Osteocyte (in vitro differentiated cells): ENCODE measurements at regions not wholly inside any gene's neighbourhood (a gene's known extent, or its start where the extent isn't known, plus 50 kb on each side); places are given as distances from the start of the nearest gene placed in this dataset.

ENCODE experiments used
- DNase-seq: peaks from one replicate; pipeline ENCODE4 v3.0.0; 2021; ENCODE audit warnings: mixed read lengths; ENCODE audit not compliant: unreplicated experiment; ENCODE audit errors: extremely low spot score
- H3K27ac Mint-ChIP-seq: one replicate; pipeline ENCODE4 v1.8.0; 2021; ENCODE audit warnings: mild to moderate bottlenecking, mixed read lengths; ENCODE audit not compliant: unreplicated experiment
- H3K27me3 Mint-ChIP-seq: one replicate; pipeline ENCODE4 v1.8.0; 2021; ENCODE audit warnings: mixed read lengths; ENCODE audit not compliant: unreplicated experiment
- H3K36me3 Mint-ChIP-seq: one replicate; pipeline ENCODE4 v1.8.0; 2021; ENCODE audit warnings: mixed read lengths; ENCODE audit not compliant: unreplicated experiment
- H3K4me1 Mint-ChIP-seq: one replicate; pipeline ENCODE4 v1.8.0; 2021; ENCODE audit warnings: mixed read lengths; ENCODE audit not compliant: unreplicated experiment
- H3K4me3 Mint-ChIP-seq: one replicate; pipeline ENCODE4 v1.8.0; 2021; ENCODE audit warnings: mild to moderate bottlenecking, moderate library complexity, mixed read lengths; ENCODE audit not compliant: unreplicated experiment
- H3K9me3 Mint-ChIP-seq: one replicate; pipeline ENCODE4 v1.8.0; 2021; ENCODE audit warnings: mixed read lengths; ENCODE audit not compliant: unreplicated experiment
- TF ChIP-seq, protein P1 (sequence below): fragments of 200-600 bp; sonication (generic); IDR thresholded peaks from 2 replicates; pipeline ENCODE4 v1.5.0; 2021; ENCODE audit warnings: antibody characterized with exemption, mild to moderate bottlenecking, moderate library complexity

DNA sequence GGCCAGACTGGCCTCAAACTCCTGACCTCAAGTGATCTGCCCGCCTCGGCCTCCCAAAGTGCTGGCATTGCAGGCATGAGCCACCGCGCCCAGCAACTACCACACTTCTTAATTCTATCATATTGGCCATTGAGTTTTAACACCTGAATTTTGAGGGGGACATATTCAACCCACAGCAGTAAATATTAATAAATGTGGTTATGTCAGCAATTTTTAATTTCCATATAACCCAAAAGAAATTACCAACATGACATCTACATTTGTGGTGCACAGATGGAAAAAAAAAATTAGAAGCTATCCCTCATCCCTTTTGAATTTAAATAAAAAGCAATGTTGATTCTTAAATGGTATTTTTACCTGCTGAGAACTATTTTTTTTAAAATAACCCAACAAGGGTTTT lies 88.7 kb downstream of the SLITRK6 start:
- Mint-ChIP-seq H3K9me3 (no peaks in the 10 kb centered on the region), H3K4me1 (peaks cover 14% of the 10 kb centered on the region), H3K27me3 (no peaks in the 10 kb centered on the region), H3K4me3 (no peak overlapping the region), H3K36me3 (no peaks in the 10 kb centered on the region), H3K27ac (no peak overlapping the region)
- no peak for DNase-seq
- TF ChIP-seq, protein P1, sequence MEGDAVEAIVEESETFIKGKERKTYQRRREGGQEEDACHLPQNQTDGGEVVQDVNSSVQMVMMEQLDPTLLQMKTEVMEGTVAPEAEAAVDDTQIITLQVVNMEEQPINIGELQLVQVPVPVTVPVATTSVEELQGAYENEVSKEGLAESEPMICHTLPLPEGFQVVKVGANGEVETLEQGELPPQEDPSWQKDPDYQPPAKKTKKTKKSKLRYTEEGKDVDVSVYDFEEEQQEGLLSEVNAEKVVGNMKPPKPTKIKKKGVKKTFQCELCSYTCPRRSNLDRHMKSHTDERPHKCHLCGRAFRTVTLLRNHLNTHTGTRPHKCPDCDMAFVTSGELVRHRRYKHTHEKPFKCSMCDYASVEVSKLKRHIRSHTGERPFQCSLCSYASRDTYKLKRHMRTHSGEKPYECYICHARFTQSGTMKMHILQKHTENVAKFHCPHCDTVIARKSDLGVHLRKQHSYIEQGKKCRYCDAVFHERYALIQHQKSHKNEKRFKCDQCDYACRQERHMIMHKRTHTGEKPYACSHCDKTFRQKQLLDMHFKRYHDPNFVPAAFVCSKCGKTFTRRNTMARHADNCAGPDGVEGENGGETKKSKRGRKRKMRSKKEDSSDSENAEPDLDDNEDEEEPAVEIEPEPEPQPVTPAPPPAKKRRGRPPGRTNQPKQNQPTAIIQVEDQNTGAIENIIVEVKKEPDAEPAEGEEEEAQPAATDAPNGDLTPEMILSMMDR = no peak

DNA sequence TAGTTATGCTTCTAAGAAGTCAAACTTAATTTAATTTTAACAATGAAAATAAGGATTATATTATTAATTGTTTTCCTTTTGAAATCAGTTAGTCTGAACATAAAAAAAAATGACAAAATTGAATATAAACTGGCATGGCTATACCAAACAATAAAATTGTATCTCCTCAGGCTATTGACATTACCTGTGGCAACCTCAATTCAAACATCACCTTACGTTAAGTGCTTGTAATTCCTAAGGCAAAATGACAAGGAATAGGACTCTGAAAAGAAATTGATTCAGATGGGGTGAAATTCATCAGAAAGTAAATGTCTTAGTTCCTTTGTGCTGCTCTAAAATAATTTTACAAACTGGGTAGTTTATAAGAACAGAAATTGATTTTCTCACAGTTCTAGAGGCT lies 89.5 kb downstream of the SLITRK6 start:
- H3K4me1 Mint-ChIP-seq = peaks cover 14% of the 10 kb centered on the region
- H3K27ac Mint-ChIP-seq = peak overlapping the region; percentile 60
- no peaks in the 10 kb centered on the region for H3K36me3 Mint-ChIP-seq
- TF ChIP-seq, protein P1 = no peak
- no peaks in the 10 kb centered on the region for H3K9me3 Mint-ChIP-seq
- no peak overlapping the region for H3K4me3 Mint-ChIP-seq
- no peak for DNase-seq
- H3K27me3 Mint-ChIP-seq = no peaks in the 10 kb centered on the region

DNA sequence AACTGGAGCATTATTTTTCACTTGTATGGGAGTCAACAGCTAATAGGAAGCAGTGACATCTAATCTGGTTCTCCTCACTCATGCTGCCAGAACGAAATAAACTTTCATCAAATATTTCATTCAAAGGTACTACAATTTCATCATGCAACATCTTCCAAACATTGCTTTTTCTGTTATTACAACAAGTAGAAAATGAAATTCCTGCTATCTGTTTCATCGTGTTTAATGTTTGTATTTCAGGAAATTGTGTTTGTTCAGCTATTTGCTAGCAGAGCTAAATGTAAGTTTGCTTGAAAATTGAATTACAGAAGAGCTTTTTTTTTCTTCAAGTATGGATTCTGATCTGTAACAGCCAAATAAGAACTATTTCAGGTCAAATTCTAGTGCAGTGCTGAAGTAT lies 90.1 kb downstream of the SLITRK6 start:
- TF ChIP-seq, protein P1 = no peak
- Mint-ChIP-seq H3K27ac (peak overlapping the region; percentile 60), H3K9me3 (no peaks in the 10 kb centered on the region), H3K4me1 (peaks cover 14% of the 10 kb centered on the region), H3K4me3 (no peak overlapping the region), H3K36me3 (no peaks in the 10 kb centered on the region), H3K27me3 (no peaks in the 10 kb centered on the region)
- DNase-seq = no peak

DNA sequence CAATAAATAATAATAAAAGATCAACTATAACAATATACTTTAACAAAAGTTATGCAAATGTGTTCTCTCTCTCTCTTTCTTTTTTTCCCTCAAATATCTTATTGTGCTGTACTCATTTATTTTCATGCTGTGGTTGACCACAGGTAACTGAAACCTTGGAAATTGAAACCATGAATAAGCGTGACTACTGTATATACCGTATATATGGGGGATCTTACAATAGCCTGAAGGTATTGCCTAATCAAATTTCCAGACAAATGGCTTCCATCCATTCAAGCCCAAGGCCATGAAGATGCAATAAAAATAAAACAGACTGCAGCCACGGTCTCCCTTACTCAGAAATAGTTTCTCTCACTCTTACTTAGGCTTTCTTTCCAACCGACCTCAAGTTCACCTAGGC lies 98.3 kb downstream of the SLITRK6 start:
- H3K9me3 Mint-ChIP-seq = peaks cover 8% of the 10 kb centered on the region
- DNase-seq = no peak
- no peaks in the 10 kb centered on the region for H3K4me1 Mint-ChIP-seq
- no peak overlapping the region for H3K27ac Mint-ChIP-seq
- H3K27me3 Mint-ChIP-seq = no peaks in the 10 kb centered on the region
- no peaks in the 10 kb centered on the region for H3K36me3 Mint-ChIP-seq
- TF ChIP-seq, protein P1 = no peak
- H3K4me3 Mint-ChIP-seq = no peak overlapping the region

DNA sequence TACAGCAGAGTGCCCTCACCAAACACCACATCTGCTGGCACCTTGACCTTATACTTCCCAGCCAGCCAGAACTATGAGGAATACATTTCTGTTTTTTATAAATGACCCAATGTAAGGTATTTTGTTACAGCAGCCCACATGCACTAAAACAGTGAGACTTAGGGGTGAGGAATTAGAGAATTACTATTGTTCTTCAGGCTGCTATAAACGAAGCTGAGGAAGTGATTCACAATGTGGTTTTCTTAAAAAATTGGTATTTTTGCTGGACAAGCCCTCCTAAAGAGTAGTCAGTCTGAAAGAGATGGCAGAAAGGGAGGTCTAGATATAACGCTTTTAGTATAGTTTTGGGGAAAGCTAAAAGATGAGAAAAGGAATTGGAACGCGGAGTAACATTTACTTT lies 101.0 kb downstream of the SLITRK6 start:
- Mint-ChIP-seq H3K36me3 (no peaks in the 10 kb centered on the region), H3K27ac (no peak overlapping the region), H3K9me3 (peaks cover 8% of the 10 kb centered on the region), H3K4me3 (no peak overlapping the region), H3K27me3 (no peaks in the 10 kb centered on the region), H3K4me1 (no peaks in the 10 kb centered on the region)
- TF ChIP-seq, protein P1 = no peak
- no peak for DNase-seq
